ENCODE measurements at regions not wholly inside any gene's neighbourhood (a gene's known extent, or its start where the extent isn't known, plus 50 kb on each side); places are given as distances from the start of the nearest gene placed in this dataset.
"Not testable (repeated sequence)": the region's sequence is repeated elsewhere in the genome, so short reads cannot be mapped to it uniquely, and the experiment has no call there.

- DNase-seq (ENCODE audit: low read depth in 1 of 2, low spot score in 1 of 2), result no peak
Observed at GRCh38 chr18:60319129-60319528, 53.4 kb downstream of the MC4R start.

GRCh38 chr18:60311676-60312360 lies 60.8 kb downstream of the MC4R start:
- no peak for DNase-seq (ENCODE audit: low read depth in 1 of 2, low spot score in 1 of 2)

- DNase-seq (ENCODE audit: low read depth in 1 of 2, low spot score in 1 of 2), result no peak
Observed at GRCh38 chr18:60295674-60296073, 76.9 kb downstream of the MC4R start.

- no peak for DNase-seq (ENCODE audit: low read depth in 1 of 2, low spot score in 1 of 2)
Observed at GRCh38 chr18:60292186-60292585, 80.4 kb downstream of the MC4R start.

DNA sequence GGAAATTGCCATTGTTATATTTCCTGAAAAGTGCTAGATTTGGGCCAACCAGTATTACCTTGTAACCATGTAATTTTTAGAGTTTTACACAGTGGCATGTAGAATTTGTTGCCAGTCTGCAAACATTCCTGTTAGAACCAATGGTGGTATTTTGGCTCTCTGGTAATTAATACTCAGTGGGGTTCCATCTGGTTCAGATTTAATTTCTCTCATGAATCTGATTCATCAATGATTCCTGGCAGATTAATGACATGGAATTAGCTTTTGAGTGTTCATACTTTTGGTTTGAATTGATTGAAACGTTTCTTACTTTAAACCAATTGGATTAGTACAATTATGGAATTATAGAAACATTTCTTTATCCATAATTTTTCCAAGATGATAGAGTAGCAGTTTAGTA lies 93.2 kb downstream of the MC4R start:
- DNase-seq (ENCODE audit: low read depth in 1 of 2, low spot score in 1 of 2), result no peak

GRCh38 chr18:60277855-60278480 lies 94.6 kb downstream of the MC4R start:
- DNase-seq (ENCODE audit: low read depth in 1 of 2, low spot score in 1 of 2), result no peak

DNA sequence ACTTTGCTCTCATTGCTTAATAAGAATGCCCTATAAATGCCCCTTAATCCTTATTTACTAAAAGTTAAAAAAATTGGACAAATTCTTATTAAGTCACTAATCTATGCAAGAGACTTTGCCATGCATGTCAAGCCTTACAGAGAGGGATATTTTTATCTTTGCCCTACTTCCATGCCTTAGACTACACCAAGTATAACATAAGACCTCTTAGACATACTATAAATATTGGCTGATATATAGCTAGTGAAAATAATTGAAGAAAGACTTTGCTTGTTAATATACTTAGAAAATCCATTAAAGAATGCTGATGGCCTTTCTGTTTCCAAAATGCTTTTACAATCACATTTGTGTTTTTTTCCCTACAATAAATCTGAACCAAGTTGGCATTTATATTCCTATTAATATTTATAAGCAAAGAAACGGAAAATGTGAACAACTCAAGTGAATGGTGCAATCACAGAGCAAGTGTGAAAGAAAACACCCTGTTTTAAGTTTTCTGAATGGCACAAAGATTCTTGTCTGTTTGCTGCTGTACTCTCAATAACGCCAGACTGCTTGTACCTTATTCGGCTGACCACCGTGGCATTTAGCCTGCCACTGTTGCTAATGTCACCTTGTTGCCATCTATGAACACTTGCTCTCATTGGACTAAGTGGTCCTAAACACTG lies 105.0 kb downstream of the MC4R start:
- no peak for DNase-seq (ENCODE audit: low read depth in 1 of 2, low spot score in 1 of 2)

DNA sequence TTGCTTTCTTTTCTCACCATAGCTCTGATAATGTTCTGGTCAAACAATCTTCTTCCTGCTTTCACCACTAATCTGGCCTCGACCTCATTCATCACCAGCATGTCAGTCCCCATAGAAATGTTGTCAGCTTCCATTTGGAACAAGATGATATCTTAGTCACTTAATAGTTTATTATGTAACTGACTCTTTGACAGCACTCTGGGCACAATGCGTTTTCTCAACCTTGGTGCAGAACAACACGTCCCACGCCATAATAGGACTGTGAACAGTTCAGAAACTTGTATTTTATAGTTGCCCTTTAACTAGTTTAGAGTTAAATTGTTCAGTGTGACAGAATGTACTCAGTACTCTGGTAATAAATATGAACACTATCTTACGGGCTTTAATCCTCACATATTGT lies 106.0 kb downstream of the MC4R start:
- no peak for DNase-seq (ENCODE audit: low read depth in 1 of 2, low spot score in 1 of 2)

- no peak for DNase-seq (ENCODE audit: low read depth in 1 of 2, low spot score in 1 of 2)
Observed at GRCh38 chr18:60259052-60259681, 113.4 kb downstream of the MC4R start.

DNA sequence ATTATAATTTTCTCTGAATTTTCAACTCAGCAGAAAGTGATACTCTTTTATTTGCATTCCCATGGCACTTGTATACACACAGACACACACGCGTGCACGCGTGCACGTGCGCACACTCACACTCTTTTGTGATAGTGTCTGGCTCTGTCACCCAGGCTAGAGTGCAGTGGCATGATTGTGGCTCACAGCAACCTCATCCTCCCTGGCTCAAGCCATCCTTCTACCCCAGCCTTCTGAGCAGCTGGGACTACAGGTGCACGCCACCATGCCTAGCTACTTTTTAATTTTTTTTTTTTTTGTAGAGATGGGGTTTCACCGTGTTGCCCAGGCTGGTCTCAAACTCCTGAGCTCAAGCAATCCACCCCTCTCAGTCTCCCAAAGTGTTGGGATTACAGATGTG lies 123.2 kb downstream of the MC4R start:
- DNase-seq (ENCODE audit: low read depth in 1 of 2, low spot score in 1 of 2), result no peak

GRCh38 chr18:60248336-60249330 lies 123.9 kb downstream of the MC4R start:
- no peak for DNase-seq (ENCODE audit: low read depth in 1 of 2, low spot score in 1 of 2)

DNA sequence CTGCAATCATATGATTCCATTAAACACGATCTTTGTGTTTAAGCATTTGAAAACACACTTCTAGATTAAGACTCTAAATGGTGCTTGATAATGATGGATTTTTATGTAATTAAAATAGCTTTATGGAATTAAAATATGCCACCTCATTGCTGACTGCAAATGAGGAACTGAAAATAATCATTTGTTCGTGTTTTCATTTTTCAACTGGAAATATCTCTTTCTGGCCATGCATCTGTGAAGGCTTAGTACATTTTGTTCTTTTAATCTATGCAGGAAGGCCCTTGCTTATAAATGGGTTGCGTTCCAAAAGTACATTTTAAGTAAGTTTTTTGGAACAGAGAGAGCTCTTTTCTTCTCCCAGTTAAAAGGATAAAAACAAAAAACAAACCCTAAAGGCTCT lies 125.5 kb downstream of the MC4R start:
- DNase-seq (ENCODE audit: low read depth in 1 of 2, low spot score in 1 of 2), result no peak

GRCh38 chr18:60246606-60247005 lies 126.0 kb downstream of the MC4R start:
- no peak for DNase-seq (ENCODE audit: low read depth in 1 of 2, low spot score in 1 of 2)

- no peak for DNase-seq (ENCODE audit: low read depth in 1 of 2, low spot score in 1 of 2)
Observed at GRCh38 chr18:60245096-60245495, 127.5 kb downstream of the MC4R start.

- not testable (repeated sequence) for DNase-seq (ENCODE audit: low read depth in 1 of 2, low spot score in 1 of 2)
Observed at GRCh38 chr18:60239024-60239710, 133.4 kb downstream of the MC4R start.

DNA sequence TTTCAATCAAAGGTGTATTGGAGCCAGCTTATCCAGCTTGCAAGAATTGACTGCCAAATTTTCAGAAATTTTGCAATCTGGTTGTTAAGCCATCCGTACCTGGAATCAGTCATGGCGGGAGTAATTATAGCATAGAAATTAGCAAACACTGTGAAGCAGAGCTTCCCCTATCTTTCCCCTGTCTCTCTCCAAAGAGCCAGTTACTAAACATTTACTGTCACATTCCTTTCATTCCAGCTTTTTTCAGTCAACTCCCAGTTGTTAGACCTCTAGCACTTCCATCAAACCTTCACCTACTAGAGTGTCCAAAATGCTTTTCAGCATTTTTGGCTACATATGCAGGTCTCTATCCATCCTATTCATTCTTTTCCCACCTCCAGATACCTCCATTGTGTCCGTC lies 137.4 kb downstream of the MC4R start:
- no peak for DNase-seq (ENCODE audit: low read depth in 1 of 2, low spot score in 1 of 2)

GRCh38 chr18:60232541-60232940 lies 140.0 kb downstream of the MC4R start:
- DNase-seq (ENCODE audit: low read depth in 1 of 2, low spot score in 1 of 2), result no peak

GRCh38 chr18:60228609-60229595 lies 143.7 kb downstream of the MC4R start:
- no peak for DNase-seq (ENCODE audit: low read depth in 1 of 2, low spot score in 1 of 2)

DNA sequence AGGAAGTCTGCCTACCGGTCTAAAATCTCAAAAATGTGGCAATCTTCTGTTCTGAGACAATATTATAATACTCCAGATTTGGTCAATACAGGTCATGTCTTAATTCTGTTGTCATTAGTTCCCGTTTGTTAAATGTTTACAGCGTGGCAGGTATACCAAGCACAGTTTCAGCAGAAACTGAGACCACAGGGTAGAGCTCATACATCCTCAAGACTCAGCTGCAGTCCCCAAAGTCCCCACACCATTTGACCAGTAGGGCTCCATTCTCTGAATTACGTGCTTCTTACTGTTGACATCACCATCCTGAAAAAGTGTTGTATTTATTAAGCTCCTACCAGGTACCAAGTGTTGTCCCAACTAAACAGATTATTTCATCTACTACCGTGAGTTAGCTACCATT lies 157.1 kb downstream of the MC4R start:
- DNase-seq (ENCODE audit: low read depth in 1 of 2, low spot score in 1 of 2), result no peak
